ENCODE measurements at regions not wholly inside any gene's neighbourhood (a gene's known extent, or its start where the extent isn't known, plus 50 kb on each side); places are given as distances from the start of the nearest gene placed in this dataset.

- H3K36me3 ChIP-seq, result no peaks in the 10 kb centered on the region
- H3K9me3 ChIP-seq, result peaks cover 4% of the 10 kb centered on the region
- H3K4me1 ChIP-seq, result no peaks in the 10 kb centered on the region
- WGBS, result 57% methylated on average over 3 of the region's 3 CpGs
- DNase-seq (ENCODE audit: low spot score in 2 of 2), result no peak
- H3K4me3 ChIP-seq, result no peak overlapping the region
- TF ChIP-seq POLR2AphosphoS5 (IDR thresholded peaks at IDR 0.05) (no peak), POLR2A (IDR thresholded peaks at IDR 0.05) (no peak), EP300 (IDR thresholded peaks at IDR 0.05) (no peak)
- TF ChIP-seq, protein P1, sequence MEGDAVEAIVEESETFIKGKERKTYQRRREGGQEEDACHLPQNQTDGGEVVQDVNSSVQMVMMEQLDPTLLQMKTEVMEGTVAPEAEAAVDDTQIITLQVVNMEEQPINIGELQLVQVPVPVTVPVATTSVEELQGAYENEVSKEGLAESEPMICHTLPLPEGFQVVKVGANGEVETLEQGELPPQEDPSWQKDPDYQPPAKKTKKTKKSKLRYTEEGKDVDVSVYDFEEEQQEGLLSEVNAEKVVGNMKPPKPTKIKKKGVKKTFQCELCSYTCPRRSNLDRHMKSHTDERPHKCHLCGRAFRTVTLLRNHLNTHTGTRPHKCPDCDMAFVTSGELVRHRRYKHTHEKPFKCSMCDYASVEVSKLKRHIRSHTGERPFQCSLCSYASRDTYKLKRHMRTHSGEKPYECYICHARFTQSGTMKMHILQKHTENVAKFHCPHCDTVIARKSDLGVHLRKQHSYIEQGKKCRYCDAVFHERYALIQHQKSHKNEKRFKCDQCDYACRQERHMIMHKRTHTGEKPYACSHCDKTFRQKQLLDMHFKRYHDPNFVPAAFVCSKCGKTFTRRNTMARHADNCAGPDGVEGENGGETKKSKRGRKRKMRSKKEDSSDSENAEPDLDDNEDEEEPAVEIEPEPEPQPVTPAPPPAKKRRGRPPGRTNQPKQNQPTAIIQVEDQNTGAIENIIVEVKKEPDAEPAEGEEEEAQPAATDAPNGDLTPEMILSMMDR (IDR thresholded peaks at IDR 0.05), result no peak
- H3K27ac ChIP-seq, result no peak overlapping the region
- no peaks in the 10 kb centered on the region for H3K27me3 ChIP-seq
These were observed 1372.1 kb upstream of the DDX18 start for GRCh38 chr2:116442418-116442817.

GRCh38 chr2:116444256-116444872 is 1370.1 kb upstream of the DDX18 start:
- Histone ChIP-seq H3K4me3 (no peak overlapping the region), H3K36me3 (no peaks in the 10 kb centered on the region), H3K9me3 (peaks cover 4% of the 10 kb centered on the region), H3K27ac (no peak overlapping the region), H3K4me1 (no peaks in the 10 kb centered on the region), H3K27me3 (no peaks in the 10 kb centered on the region)
- TF ChIP-seq POLR2A (IDR thresholded peaks at IDR 0.05), result no peak
- TF ChIP-seq EP300 (IDR thresholded peaks at IDR 0.05), result no peak
- TF ChIP-seq POLR2AphosphoS5 (IDR thresholded peaks at IDR 0.05), result no peak
- TF ChIP-seq, protein P1 (IDR thresholded peaks at IDR 0.05), result no peak
- 36% methylated on average over 1 of the region's 1 CpG for WGBS
- DNase-seq (ENCODE audit: low spot score in 2 of 2), result no peak

DNA sequence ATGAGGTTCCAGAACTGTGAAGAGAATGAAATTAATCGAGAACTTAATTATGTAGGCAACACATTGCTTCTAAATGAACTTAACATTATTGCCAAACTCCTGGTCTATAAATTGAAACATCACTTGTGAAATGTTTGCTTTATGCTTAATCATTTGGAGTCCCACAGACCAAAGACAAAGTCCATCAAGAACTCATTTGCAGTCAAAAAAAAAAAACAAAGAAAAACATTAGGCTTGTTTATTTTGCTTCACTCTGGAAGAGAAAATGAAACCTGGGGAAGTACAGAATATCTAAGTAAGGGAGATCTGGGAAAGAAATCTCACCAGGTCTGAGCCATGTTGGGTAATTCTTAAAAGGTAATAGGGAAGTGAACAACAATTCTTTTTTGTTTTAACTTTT is 1363.5 kb upstream of the DDX18 start:
- Histone ChIP-seq H3K9me3 (peaks cover 16% of the 10 kb centered on the region), H3K4me1 (no peaks in the 10 kb centered on the region), H3K36me3 (no peaks in the 10 kb centered on the region), H3K4me3 (no peak overlapping the region), H3K27ac (no peak overlapping the region), H3K27me3 (no peaks in the 10 kb centered on the region)
- DNase-seq (ENCODE audit: low spot score in 2 of 2), result no peak
- 82% methylated on average over 1 of the region's 1 CpG for WGBS
- TF ChIP-seq EP300 (IDR thresholded peaks at IDR 0.05) (no peak), POLR2A (IDR thresholded peaks at IDR 0.05) (no peak), POLR2AphosphoS5 (IDR thresholded peaks at IDR 0.05) (no peak)
- TF ChIP-seq, protein P1 (IDR thresholded peaks at IDR 0.05), result no peak

GRCh38 chr2:116452651-116453050 is 1361.8 kb upstream of the DDX18 start:
- Histone ChIP-seq H3K36me3 (no peaks in the 10 kb centered on the region), H3K27ac (no peak overlapping the region), H3K4me1 (no peaks in the 10 kb centered on the region), H3K4me3 (no peak overlapping the region), H3K27me3 (no peaks in the 10 kb centered on the region), H3K9me3 (peaks cover 23% of the 10 kb centered on the region)
- no peak for DNase-seq (ENCODE audit: low spot score in 2 of 2)
- no peak for TF ChIP-seq POLR2AphosphoS5 (IDR thresholded peaks at IDR 0.05)
- TF ChIP-seq POLR2A (IDR thresholded peaks at IDR 0.05), result no peak
- TF ChIP-seq EP300 (IDR thresholded peaks at IDR 0.05), result no peak
- TF ChIP-seq, protein P1 (IDR thresholded peaks at IDR 0.05), result no peak
- WGBS, result 61% methylated on average over 2 of the region's 2 CpGs

GRCh38 chr2:116456429-116456828 is 1358.1 kb upstream of the DDX18 start:
- Histone ChIP-seq H3K4me3 (no peak overlapping the region), H3K27ac (no peak overlapping the region), H3K27me3 (no peaks in the 10 kb centered on the region), H3K4me1 (no peaks in the 10 kb centered on the region), H3K9me3 (peaks cover 23% of the 10 kb centered on the region), H3K36me3 (no peaks in the 10 kb centered on the region)
- no peak for DNase-seq (ENCODE audit: low spot score in 2 of 2)
- 91% methylated on average over 4 of the region's 4 CpGs for WGBS
- TF ChIP-seq POLR2AphosphoS5 (IDR thresholded peaks at IDR 0.05) (no peak), EP300 (IDR thresholded peaks at IDR 0.05) (no peak)

- Histone ChIP-seq H3K27ac (no peak overlapping the region), H3K4me3 (no peak overlapping the region), H3K27me3 (no peaks in the 10 kb centered on the region), H3K9me3 (no peaks in the 10 kb centered on the region), H3K4me1 (no peaks in the 10 kb centered on the region), H3K36me3 (no peaks in the 10 kb centered on the region)
- TF ChIP-seq, protein P1 (IDR thresholded peaks at IDR 0.05), result no peak
- no peak for TF ChIP-seq POLR2A (IDR thresholded peaks at IDR 0.05)
- TF ChIP-seq POLR2AphosphoS5 (IDR thresholded peaks at IDR 0.05), result no peak
- no peak for TF ChIP-seq EP300 (IDR thresholded peaks at IDR 0.05)
- DNase-seq (ENCODE audit: low spot score in 2 of 2), result no peak
- WGBS, result 32% methylated on average over 3 of the region's 3 CpGs
These were observed 1347.2 kb upstream of the DDX18 start for GRCh38 chr2:116467243-116467642.
